GM21367 (cell line): ENCODE measurements at regions not wholly inside any gene's neighbourhood (a gene's known extent, or its start where the extent isn't known, plus 50 kb on each side); places are given as distances from the start of the nearest gene placed in this dataset.
"Not testable (repeated sequence)": the region's sequence is repeated elsewhere in the genome, so short reads cannot be mapped to it uniquely, and the experiment has no call there.

Experiments used
- ATAC-seq: cut with Tn5 transposase; IDR thresholded peaks from one replicate; pipeline ENCODE4 v1.9.1; 2021; ENCODE audit not compliant: unreplicated experiment

DNA sequence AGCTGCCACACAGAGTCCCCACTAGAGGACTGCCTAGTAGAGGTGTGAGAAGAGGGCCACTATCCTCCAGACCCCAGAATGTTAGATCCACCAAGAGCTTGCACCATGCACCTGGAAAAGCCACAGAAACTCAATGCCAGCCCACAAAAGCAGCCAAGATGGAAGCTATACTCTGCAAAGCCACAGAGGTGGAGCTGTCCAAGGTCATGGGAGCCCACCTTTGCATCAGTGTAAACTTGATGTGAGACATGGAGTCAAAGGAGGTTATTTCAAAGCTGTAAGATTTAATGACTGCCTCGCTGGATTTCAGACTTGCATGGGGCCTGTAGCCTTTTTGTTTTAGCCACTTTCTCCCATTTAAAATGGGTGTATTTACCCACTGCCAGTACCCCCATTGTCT, 1030.1 kb upstream of the GRIA3 start:
- ATAC-seq, result no peak

DNA sequence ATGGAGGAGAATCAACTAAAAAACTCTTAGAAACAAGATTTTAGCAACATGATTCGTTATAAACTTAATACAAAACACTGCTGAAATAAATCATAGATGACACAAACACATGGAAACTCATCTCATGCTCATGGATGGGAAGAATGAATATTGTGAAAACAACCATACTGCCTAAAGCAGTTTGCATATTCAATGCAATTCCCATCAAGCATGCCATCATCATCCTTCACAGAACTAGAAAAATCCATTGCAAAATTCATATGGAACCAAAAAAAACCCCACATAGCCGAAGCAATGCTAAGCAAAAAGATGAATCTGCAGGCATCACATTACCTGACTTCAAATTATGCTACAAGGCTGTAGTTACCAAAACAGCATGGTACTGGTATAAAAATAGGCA, 1015.8 kb upstream of the GRIA3 start:
- no peak for ATAC-seq

GRCh38 chrX:122184791-122185190, 999.3 kb upstream of the GRIA3 start:
- ATAC-seq, result no peak

DNA sequence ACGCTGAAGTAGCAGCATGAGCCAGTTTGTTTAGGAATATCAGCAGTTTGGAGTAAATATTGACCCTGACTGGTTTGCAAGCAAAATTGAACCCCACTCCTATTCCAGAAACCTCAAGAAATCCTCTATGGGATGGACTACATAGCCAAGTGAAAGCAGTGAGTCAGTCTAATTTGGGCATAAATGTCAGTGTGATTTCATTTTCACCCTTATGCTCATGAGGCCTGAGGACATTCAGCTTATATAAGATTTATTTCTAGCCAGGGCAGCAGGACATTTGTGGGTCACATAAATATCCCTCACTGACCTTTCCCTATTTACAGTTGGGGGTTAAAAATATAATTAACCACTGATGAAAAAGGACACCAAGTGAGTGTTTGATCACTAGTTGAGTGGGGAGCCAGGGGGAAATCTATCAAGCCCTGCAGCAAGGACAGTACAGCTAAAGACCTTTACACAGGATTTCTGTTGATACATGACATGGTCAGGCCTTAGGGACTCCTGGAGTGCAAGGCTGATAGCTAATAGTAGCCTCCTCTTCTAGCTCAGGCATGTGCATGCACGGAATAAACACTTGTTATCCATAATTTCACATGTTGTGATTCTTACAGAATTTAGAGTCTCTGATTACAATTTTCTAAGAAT, 996.9 kb upstream of the GRIA3 start:
- ATAC-seq, result no peak

DNA sequence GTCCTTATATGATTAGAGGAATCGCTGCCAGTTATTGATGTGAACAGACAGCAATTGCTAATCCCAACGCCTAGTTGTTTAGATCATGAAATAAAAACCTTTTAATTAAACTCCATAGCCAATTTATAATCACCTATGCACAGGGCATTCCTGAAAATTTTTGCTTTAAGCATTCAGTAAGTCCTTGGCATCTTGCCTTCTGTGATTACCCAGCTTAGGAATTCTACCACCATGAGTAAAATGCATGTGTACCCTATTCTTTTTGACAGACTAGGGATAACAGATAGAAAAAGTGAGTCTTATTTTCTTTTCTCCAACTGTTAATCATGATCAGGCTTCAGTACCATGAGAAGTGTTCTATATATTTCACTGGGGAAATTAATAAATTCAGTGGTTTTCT, 995.3 kb upstream of the GRIA3 start:
- ATAC-seq, result no peak

DNA sequence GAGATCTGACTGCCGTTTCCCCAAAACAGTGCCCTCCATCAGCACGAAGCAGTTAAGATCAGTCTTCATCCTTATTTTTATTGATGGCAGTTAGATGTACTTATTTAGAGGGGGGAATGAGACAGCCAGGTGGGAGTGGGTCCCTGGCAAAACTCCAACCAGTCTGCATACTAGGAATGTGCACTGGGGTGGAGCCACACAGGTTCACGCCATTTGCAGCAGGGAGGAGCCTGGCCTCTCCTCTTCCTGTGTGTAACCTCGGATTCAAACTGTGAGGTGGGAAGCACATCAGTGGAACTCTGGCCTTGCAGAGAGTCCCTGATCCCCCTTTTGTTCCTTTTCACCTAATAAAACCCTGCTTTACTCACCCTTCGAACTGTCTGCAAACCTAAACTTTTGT, 987.7 kb upstream of the GRIA3 start:
- no peak for ATAC-seq

DNA sequence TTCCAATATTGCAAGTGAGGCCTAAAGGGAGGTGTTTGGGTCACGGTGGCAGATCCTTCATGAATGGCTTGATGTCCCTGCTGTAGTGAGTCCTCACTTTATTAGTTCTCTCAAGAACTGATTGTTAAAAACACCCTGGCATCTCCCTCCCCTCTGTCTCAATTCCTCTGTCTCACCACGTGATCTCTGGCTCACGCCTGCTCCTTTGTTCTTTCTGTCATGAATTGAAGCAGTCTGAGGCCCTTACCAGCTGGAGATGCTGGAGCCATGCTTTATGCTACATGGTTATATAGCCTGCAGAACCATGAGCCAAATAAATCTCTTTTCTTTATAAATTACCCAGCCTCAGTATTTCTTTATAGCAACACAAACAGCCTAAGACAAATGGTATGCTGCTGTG, 980.7 kb upstream of the GRIA3 start:
- ATAC-seq, result no peak

DNA sequence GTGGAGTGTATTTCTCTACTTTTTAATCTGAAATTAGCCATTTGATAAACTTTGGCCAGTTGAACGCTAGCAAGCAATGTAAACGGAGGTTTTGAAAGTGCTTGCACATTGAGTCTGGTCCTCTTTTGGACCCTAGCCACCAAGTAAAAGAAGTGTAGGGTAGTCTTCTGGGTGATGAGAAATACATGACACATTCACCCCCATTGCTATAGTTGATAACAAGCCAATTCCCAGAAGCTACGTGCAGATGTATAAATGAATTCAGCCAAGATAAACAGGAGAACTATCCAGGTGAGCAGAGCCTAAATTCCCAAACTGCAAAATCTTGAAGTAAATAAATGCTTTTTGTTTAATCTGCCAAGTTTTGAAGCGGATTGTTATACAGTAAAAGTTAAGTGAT, 965.4 kb upstream of the GRIA3 start:
- ATAC-seq, result no peak

DNA sequence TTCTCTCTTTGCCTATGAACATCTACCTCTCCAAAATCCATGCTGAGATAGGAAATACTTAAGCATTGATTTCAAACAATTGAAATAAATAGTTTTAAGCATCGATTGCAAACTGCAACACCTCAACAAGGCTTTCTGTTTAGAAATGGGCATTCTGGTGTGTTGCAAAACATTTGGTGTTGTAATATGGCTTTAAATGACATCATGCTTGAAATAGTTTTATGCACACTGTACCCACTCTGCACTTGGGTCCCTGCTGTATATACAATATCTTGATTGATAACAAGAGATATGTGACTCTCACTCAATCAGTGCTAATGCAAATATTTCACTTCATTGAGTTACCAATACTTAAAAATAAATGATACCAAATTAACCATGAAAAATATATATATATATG, 964.9 kb upstream of the GRIA3 start:
- no peak for ATAC-seq

GRCh38 chrX:122219735-122220134, 964.3 kb upstream of the GRIA3 start:
- no peak for ATAC-seq

GRCh38 chrX:122220644-122221373, 963.3 kb upstream of the GRIA3 start:
- ATAC-seq, result no peak

DNA sequence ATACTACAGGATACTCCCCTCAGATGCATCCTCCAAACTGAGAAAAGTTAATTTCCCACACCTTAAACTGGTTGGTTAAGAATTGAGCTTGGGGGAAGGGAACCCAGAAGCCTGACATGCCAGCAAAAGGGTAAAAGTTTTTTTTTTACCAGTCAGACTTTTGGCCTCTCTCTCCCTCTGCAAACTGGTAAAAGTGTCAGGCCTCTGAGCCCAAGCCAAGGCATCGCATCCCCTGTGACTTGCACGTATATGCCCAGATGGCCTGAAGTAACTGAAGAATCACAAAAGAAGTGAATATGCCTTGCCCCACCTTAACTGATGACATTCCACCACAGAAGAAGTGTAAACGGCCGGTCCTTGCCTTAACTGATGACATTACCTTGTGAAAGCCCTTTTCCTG, 962.3 kb upstream of the GRIA3 start:
- not testable (repeated sequence) for ATAC-seq

- ATAC-seq, result not testable (repeated sequence)
Measured at GRCh38 chrX:122224137-122224536, 959.9 kb upstream of the GRIA3 start.

- ATAC-seq, result no peak
Measured at GRCh38 chrX:122238801-122239200, 945.3 kb upstream of the GRIA3 start.

GRCh38 chrX:122241959-122242358, 942.1 kb upstream of the GRIA3 start:
- ATAC-seq, result no peak

GRCh38 chrX:122244080-122244479, 940.0 kb upstream of the GRIA3 start:
- no peak for ATAC-seq

- no peak for ATAC-seq
Measured at GRCh38 chrX:122245175-122245574, 938.9 kb upstream of the GRIA3 start.

DNA sequence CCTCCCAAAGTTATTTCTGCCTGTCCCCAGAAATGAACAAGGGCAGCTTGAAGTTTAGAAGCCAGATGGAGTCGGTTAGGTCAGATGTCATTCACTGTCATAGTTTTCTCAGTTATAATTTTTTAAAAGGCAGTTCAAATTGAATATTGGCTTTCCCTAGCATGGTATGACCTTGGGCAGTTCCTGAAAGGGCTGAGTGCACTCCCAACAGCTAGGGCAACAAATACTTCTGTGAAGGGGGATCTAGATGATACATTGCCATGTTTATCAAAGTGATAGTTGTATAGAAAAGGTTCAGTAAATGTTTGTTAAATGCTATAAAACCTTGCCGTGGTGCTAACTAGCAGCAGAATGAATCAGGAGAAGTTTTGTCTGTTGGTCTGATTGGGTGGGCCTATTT, 938.1 kb upstream of the GRIA3 start:
- no peak for ATAC-seq

GRCh38 chrX:122246937-122247336, 937.1 kb upstream of the GRIA3 start:
- ATAC-seq, result no peak

GRCh38 chrX:122248681-122249080, 935.4 kb upstream of the GRIA3 start:
- ATAC-seq, result no peak

- no peak for ATAC-seq
Measured at GRCh38 chrX:122252454-122252853, 931.6 kb upstream of the GRIA3 start.

- no peak for ATAC-seq
Measured at GRCh38 chrX:122268353-122268752, 915.7 kb upstream of the GRIA3 start.

GRCh38 chrX:122269243-122269781, 914.8 kb upstream of the GRIA3 start:
- no peak for ATAC-seq
